GM12891 (cell line): ENCODE measurements at regions not wholly inside any gene's neighbourhood (a gene's known extent, or its start where the extent isn't known, plus 50 kb on each side); places are given as distances from the start of the nearest gene placed in this dataset.
"Not testable (repeated sequence)": the region's sequence is repeated elsewhere in the genome, so short reads cannot be mapped to it uniquely, and the experiment has no call there.

Experiments used
- POLR2A ChIP-seq: IDR thresholded peaks from 2 replicates; pipeline ENCODE4 v1.6.1; 2011; ENCODE audit warnings: low read depth, low read length, control low read depth
- POLR2AphosphoS5 ChIP-seq: IDR thresholded peaks from 2 replicates; pipeline ENCODE4 v1.6.1; 2011; ENCODE audit warnings: low read depth, low read length, control low read depth
- POU2F2 ChIP-seq: IDR thresholded peaks from 2 replicates; pipeline ENCODE4 v1.6.1; 2011; ENCODE audit warnings: low read depth, mild to moderate bottlenecking, control low read depth, low read length, moderate library complexity

DNA sequence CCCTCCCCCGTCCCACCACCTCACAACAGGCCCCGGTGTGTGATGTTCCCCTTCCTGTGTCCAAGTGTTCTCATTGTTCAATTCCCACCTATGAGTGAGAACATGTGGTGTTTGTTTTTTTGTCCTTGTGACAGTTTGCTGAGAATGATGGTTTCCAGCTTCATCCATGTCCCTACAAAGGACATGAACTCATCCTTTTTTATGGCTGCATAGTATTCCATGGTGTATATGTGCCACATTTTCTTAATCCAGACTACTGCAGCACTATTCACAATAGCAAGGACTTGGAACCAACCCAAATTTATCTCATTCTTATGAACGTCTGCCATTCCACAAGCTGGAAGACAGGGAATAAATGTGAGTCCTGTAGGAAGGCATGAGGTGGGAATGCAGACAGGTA is 79.6 kb upstream of the SLC6A11 start:
- TF ChIP-seq POLR2A, POU2F2, POLR2AphosphoS5: not testable (repeated sequence)
